ENCODE measurements at regions not wholly inside any gene's neighbourhood (a gene's known extent, or its start where the extent isn't known, plus 50 kb on each side); places are given as distances from the start of the nearest gene placed in this dataset.

- no peak for DNase-seq
Observed at GRCh38 chr20:50366270-50367103, 143.7 kb upstream of the PTPN1 start.

DNA sequence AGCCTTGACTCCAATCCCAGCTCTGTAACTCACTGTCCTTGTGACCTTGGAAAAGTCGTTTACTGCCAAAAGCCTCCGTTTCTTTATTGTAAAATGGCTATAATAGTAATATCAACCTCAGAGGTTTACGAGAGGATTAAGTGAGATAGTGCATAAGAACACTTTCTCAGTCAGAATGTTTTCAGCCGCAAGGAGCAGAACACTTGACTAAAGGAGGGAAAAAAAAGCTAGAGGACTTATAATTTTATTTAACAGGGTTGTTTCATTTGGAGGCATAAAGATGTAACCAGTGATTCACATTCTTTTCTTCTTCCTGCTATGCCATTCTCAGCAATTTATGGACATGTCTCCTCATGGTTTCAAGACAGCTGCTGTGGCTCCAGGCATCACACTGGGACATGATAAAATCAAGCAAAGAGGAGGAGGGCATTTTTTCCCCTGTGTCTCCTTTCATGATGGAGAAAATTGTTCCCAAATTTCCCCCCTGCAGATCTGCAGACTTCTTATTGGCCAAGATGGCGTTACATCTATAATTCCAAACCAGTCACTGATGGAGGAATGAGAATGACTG is 143.0 kb upstream of the PTPN1 start:
- DNase-seq = no peak

DNA sequence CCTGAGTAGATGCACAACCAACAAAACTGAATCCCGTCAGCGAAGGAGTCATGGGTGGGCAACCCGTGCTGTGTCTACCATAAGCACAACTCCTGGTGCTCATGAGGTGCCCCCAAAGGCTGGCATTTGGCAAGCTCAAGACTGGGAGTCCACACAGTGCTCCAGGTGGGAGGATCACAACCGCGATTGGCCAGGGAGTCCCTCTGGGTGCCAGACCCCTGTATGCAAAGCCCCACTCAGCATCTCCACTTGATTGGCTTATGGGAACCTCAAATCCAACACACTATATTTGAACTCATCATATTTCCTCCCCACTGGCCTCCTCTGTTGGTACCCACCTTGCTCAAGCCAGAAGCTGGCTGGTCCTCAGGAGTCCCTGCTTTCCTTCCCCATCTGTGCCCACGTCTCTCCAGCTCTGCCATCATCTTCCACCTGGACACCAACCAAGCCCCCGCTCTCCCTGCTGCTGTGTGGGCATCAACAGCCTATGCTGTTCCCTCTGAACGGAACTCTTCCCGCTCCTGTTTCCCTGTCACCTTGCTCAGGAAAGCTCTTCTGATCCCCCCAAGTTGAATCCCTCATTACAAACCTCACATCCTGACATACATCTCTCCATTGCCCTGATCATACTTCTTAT is 142.3 kb upstream of the PTPN1 start:
- DNase-seq = no peak

DNA sequence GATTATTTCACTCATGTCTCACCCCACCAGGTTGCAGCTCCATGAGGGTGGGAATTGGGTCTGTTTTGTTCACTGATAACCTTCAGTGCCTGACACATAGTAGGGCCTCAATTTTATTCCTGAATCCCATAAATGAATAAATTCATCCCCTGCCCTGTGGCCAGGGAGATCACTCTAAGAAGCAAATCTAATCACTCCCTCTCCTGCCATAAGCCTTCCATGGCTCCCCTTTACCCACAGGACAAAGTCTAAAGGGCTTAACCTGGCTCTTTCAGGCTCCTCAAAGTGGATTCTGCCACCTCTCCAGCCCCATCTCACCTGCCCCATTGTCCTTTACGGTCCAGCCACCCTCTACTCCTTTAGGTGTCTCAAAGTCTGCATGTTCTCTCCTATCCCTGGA is 141.8 kb upstream of the PTPN1 start:
- DNase-seq = no peak

DNA sequence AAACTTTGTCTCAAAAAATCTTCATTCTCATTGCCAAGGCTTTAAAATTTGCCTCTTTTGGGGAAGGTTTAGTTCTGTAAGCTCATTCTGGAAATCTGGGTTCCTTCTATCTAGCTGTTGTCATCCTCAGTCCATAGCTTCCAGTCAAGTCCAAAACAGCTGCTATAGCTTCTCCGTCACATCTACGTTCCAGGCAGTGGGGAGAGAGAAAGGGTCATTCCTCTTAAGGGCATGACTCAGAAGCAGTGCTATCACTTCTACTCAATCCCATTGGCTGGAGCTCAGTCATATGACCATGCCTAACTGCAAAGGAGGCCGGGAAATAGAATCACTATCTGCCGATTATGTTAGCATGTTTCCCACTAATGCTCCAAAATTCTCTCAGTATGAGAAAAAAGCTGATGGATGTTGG is 141.4 kb upstream of the PTPN1 start:
- no peak for DNase-seq

- no peak for DNase-seq
Observed at GRCh38 chr20:50369225-50370035, 140.8 kb upstream of the PTPN1 start.

- DNase-seq = no peak
Observed at GRCh38 chr20:50370036-50370566, 140.1 kb upstream of the PTPN1 start.

DNA sequence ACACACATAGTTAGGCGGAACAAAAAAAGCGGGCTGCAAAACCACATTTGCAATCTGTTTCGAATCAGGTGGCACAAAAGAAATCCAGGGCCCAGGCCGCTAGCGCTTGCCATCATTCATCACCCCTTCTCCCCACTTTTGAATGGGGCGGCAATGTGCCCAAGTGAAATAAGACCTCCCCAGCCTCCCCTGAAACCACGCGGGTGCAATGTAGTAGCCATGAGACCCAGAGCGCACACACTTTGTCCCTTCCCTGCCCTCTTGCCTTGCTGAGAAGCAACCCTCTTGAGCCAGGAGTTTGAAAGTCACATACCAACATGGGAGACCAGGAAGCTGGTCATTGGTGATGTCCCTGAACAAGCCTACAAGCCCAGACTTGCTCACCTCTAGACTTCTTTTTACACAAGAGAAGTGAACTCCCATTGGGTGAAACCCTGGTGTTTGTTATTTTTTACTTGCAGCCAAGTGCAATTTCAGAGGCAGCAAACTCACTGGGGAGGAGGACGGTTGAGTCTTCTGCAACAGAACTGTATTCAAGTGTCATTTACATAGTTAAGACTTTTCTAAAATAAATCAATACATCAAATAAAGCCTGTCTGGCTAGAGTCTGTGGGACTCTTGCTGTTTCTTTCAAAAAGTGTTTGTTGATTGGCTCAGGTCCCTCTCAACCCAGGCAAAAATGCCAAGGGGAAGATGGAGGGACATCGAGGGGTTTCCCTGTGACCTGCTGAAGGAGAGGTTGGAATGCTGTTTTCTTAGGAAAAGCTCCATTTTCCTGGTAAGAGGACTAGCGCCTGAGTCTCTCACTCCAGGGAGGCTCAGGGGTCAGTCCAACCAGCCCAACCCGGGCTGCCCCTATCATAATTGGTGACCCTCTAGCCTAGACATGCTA is 138.1 kb upstream of the PTPN1 start:
- DNase-seq = no peak

GRCh38 chr20:50372770-50373088 is 137.5 kb upstream of the PTPN1 start:
- DNase-seq = no peak

GRCh38 chr20:50373674-50374286 is 136.4 kb upstream of the PTPN1 start:
- DNase-seq = no peak

- no peak for DNase-seq
Observed at GRCh38 chr20:50374541-50375078, 135.6 kb upstream of the PTPN1 start.

GRCh38 chr20:50376179-50376887 is 133.8 kb upstream of the PTPN1 start:
- DNase-seq = no peak

GRCh38 chr20:50376888-50377459 is 133.2 kb upstream of the PTPN1 start:
- no peak for DNase-seq

DNA sequence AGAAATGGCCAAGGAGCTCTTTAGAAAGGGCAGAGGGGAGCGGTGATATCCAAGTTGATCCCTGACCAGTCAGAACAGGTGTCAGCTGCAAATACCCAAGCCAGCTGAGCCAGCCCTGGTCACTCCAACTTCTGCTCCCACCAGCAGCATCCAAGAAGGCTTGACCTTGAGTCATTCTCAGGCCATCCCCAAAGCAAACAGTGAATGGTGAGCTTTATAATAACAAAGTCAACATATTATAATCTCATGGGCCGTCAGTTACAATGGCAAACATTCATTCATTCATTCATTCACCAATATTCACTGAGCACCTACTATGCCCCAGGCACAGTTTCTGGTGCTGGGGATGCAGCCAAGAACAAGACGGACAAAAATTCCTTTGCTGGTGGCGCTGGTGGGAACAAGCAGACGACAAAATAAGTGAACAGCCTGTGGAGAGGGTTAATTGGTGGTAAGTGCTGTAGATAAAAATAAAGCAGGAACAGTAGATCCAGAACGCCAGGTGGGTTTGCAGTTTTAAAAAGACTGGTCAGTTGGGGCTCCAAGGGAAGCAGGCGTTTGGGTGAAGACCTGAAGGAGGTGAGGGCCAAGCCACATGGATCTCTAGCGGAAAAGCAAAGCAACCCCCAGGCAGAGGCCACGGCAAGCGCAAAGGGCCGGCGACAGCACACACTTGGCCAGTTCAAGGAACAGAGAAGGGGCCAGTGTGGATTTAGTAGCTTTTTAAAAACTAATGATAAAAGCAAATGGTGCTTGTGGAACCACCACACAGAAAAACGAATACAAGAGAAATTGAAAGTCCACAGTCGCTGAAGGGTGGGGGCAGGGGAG is 131.8 kb upstream of the PTPN1 start:
- no peak for DNase-seq

DNA sequence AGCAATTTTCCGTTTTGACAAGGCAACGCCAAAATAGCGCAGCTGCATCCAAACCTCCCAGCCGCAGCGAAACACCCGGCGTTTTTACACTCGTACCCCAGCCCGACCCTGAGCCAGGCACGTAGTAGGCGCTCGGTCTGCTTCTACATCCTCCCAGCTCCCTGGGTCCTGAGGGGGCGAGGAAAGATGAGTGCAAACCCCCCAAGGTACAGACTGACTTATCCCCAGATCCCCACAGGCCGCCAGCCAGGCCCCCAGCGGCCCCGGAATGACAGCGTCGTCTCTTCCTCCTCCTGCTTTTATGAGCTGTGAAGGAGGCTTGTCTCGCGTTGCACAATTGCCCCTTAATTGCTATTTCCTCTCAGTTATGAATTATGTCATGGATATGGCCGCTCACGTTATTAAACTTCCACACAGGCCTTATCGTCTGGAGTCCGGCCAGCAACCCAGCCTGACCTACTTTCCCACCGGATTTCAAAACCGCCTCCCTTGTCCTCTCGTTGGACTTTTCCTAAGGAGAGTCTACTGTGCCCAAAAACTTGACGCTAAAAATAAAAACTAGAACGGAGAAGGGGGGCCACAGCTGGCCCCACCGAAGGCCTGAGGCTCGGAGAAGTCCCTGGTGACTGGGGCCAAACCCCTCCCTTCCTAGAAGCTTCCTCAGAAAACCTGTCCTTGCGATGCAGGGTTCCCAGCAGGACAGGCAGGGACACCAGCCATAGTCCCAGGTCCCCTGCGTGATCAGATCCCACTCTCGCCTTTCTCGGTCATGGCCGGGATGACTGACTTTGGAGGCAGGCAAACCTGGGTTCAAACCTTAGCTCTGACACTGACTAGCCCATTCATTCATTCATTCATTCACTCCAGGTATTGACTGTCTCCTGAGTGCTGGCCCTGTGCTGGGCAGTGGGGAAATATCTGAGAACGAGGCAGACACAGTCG is 130.9 kb upstream of the PTPN1 start:
- DNase-seq = no peak

DNA sequence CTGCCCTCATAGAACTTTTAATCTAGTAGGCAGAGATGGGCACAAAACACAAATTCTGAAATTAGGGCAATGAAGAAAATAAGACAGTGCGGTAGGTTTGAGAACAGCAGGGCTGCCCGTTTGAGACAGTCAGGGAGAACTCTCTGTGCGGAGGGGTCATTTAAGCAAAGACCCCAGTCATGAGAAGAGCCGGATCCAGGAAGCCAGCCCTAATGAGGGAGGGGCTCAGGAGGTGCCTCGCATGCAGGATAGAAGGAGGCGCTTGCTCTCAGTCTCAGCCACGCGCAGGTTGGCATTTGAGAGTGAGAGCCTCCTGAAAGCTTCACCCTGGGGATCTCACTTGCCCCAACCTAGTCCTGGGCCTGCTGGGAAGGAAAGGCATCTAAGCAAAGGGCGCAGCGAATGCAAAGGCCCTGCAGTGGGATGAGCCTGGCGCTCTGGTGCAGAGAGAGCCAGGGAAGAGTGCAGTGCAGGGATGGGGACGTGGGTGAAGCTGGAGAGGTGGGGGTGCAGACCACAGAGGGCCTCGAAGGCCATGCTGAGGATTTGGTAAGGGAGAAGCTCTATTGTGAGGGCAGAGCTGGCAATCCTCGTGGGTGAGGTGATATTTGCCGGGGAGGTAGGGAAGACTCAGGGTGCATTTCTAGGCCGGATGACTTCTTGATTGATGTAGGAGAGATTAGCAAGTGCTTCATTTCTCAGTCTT is 130.0 kb upstream of the PTPN1 start:
- DNase-seq = no peak

- no peak for DNase-seq
Observed at GRCh38 chr20:50380697-50381040, 129.5 kb upstream of the PTPN1 start.

Data from activated CD4-positive, CD25-positive, alpha-beta regulatory T cell treated with anti-CD3 and anti-CD28 coated beads, Interleukin-2, amount 50 U/mL, for 72 hours (primary cell).